ENCODE measurements at regions not wholly inside any gene's neighbourhood (a gene's known extent, or its start where the extent isn't known, plus 50 kb on each side); places are given as distances from the start of the nearest gene placed in this dataset.
"Not testable (repeated sequence)": the region's sequence is repeated elsewhere in the genome, so short reads cannot be mapped to it uniquely, and the experiment has no call there.

GRCh38 chr3:144620236-144620635, 648.6 kb downstream of the DIPK2A start:
- not testable (repeated sequence) for H3K36me3 ChIP-seq (ENCODE audit: control insufficient read depth, insufficient read depth, low read length, severe bottlenecking); H3K4me3 ChIP-seq (ENCODE audit: low read length); H3K9me3 ChIP-seq (ENCODE audit: control insufficient read depth, low read length); DNase-seq (ENCODE audit: low read depth); H3K4me1 ChIP-seq (ENCODE audit: control insufficient read depth, insufficient read depth, low read length); H3K27me3 ChIP-seq (replicated peaks; ENCODE audit: control insufficient read depth, insufficient read depth, low read length); H3K9ac ChIP-seq (ENCODE audit: low read length)

- Histone ChIP-seq H3K9ac (ENCODE audit: low read length) (no peak overlapping the region), H3K4me1 (ENCODE audit: control insufficient read depth, insufficient read depth, low read length) (no peaks in the 10 kb centered on the region), H3K9me3 (ENCODE audit: control insufficient read depth, low read length) (no peaks in the 10 kb centered on the region), H3K4me3 (ENCODE audit: low read length) (no peak overlapping the region), H3K27me3 (replicated peaks; ENCODE audit: control insufficient read depth, insufficient read depth, low read length) (no peaks in the 10 kb centered on the region), H3K36me3 (ENCODE audit: control insufficient read depth, insufficient read depth, low read length, severe bottlenecking) (no peaks in the 10 kb centered on the region)
- no peak for DNase-seq (ENCODE audit: low read depth)
Measured at GRCh38 chr3:144622845-144623244, 651.2 kb downstream of the DIPK2A start.

- no peak overlapping the region for H3K4me3 ChIP-seq (ENCODE audit: low read length)
- no peak for DNase-seq (ENCODE audit: low read depth)
- no peak overlapping the region for H3K9ac ChIP-seq (ENCODE audit: low read length)
- no peaks in the 10 kb centered on the region for H3K9me3 ChIP-seq (ENCODE audit: control insufficient read depth, low read length)
- no peaks in the 10 kb centered on the region for H3K4me1 ChIP-seq (ENCODE audit: control insufficient read depth, insufficient read depth, low read length)
- no peaks in the 10 kb centered on the region for H3K27me3 ChIP-seq (replicated peaks; ENCODE audit: control insufficient read depth, insufficient read depth, low read length)
- H3K36me3 ChIP-seq (ENCODE audit: control insufficient read depth, insufficient read depth, low read length, severe bottlenecking): no peaks in the 10 kb centered on the region
Measured at GRCh38 chr3:144624656-144625055, 653.0 kb downstream of the DIPK2A start.

- Histone ChIP-seq H3K9me3 (ENCODE audit: control insufficient read depth, low read length) (no peaks in the 10 kb centered on the region), H3K9ac (ENCODE audit: low read length) (no peak overlapping the region), H3K4me1 (ENCODE audit: control insufficient read depth, insufficient read depth, low read length) (no peaks in the 10 kb centered on the region), H3K4me3 (ENCODE audit: low read length) (no peak overlapping the region), H3K36me3 (ENCODE audit: control insufficient read depth, insufficient read depth, low read length, severe bottlenecking) (no peaks in the 10 kb centered on the region), H3K27me3 (replicated peaks; ENCODE audit: control insufficient read depth, insufficient read depth, low read length) (no peaks in the 10 kb centered on the region)
- DNase-seq (ENCODE audit: low read depth): no peak
Measured at GRCh38 chr3:144626835-144627234, 655.2 kb downstream of the DIPK2A start.

GRCh38 chr3:144629381-144629780, 657.8 kb downstream of the DIPK2A start:
- Histone ChIP-seq H3K4me1 (ENCODE audit: control insufficient read depth, insufficient read depth, low read length) (no peaks in the 10 kb centered on the region), H3K9ac (ENCODE audit: low read length) (no peak overlapping the region), H3K36me3 (ENCODE audit: control insufficient read depth, insufficient read depth, low read length, severe bottlenecking) (no peaks in the 10 kb centered on the region), H3K4me3 (ENCODE audit: low read length) (no peak overlapping the region), H3K9me3 (ENCODE audit: control insufficient read depth, low read length) (no peaks in the 10 kb centered on the region), H3K27me3 (replicated peaks; ENCODE audit: control insufficient read depth, insufficient read depth, low read length) (no peaks in the 10 kb centered on the region)
- DNase-seq (ENCODE audit: low read depth): no peak

- H3K4me1 ChIP-seq (ENCODE audit: control insufficient read depth, insufficient read depth, low read length): no peaks in the 10 kb centered on the region
- no peaks in the 10 kb centered on the region for H3K9me3 ChIP-seq (ENCODE audit: control insufficient read depth, low read length)
- no peaks in the 10 kb centered on the region for H3K36me3 ChIP-seq (ENCODE audit: control insufficient read depth, insufficient read depth, low read length, severe bottlenecking)
- H3K9ac ChIP-seq (ENCODE audit: low read length): no peak overlapping the region
- H3K4me3 ChIP-seq (ENCODE audit: low read length): no peak overlapping the region
- DNase-seq (ENCODE audit: low read depth): peak; percentile 10
- no peaks in the 10 kb centered on the region for H3K27me3 ChIP-seq (replicated peaks; ENCODE audit: control insufficient read depth, insufficient read depth, low read length)
Measured at GRCh38 chr3:144636833-144637232, 665.2 kb downstream of the DIPK2A start.

GRCh38 chr3:144638009-144638408, 666.4 kb downstream of the DIPK2A start:
- H3K4me1 ChIP-seq (ENCODE audit: control insufficient read depth, insufficient read depth, low read length): no peaks in the 10 kb centered on the region
- H3K36me3 ChIP-seq (ENCODE audit: control insufficient read depth, insufficient read depth, low read length, severe bottlenecking): no peaks in the 10 kb centered on the region
- no peak overlapping the region for H3K4me3 ChIP-seq (ENCODE audit: low read length)
- no peaks in the 10 kb centered on the region for H3K9me3 ChIP-seq (ENCODE audit: control insufficient read depth, low read length)
- DNase-seq (ENCODE audit: low read depth): no peak
- no peak overlapping the region for H3K9ac ChIP-seq (ENCODE audit: low read length)
- no peaks in the 10 kb centered on the region for H3K27me3 ChIP-seq (replicated peaks; ENCODE audit: control insufficient read depth, insufficient read depth, low read length)

GRCh38 chr3:144643771-144644198, 672.2 kb downstream of the DIPK2A start:
- H3K4me1 ChIP-seq (ENCODE audit: control insufficient read depth, insufficient read depth, low read length): peaks cover 5% of the 10 kb centered on the region
- peak; percentile 4 for DNase-seq (ENCODE audit: low read depth)
- H3K9me3 ChIP-seq (ENCODE audit: control insufficient read depth, low read length): no peaks in the 10 kb centered on the region
- H3K27me3 ChIP-seq (replicated peaks; ENCODE audit: control insufficient read depth, insufficient read depth, low read length): no peaks in the 10 kb centered on the region
- H3K4me3 ChIP-seq (ENCODE audit: low read length): no peak overlapping the region
- no peak overlapping the region for H3K9ac ChIP-seq (ENCODE audit: low read length)
- H3K36me3 ChIP-seq (ENCODE audit: control insufficient read depth, insufficient read depth, low read length, severe bottlenecking): no peaks in the 10 kb centered on the region

- H3K9me3 ChIP-seq (ENCODE audit: control insufficient read depth, low read length): no peaks in the 10 kb centered on the region
- no peaks in the 10 kb centered on the region for H3K27me3 ChIP-seq (replicated peaks; ENCODE audit: control insufficient read depth, insufficient read depth, low read length)
- no peak overlapping the region for H3K9ac ChIP-seq (ENCODE audit: low read length)
- peaks cover 5% of the 10 kb centered on the region for H3K4me1 ChIP-seq (ENCODE audit: control insufficient read depth, insufficient read depth, low read length)
- no peak for DNase-seq (ENCODE audit: low read depth)
- no peaks in the 10 kb centered on the region for H3K36me3 ChIP-seq (ENCODE audit: control insufficient read depth, insufficient read depth, low read length, severe bottlenecking)
- H3K4me3 ChIP-seq (ENCODE audit: low read length): no peak overlapping the region
Measured at GRCh38 chr3:144645300-144645699, 673.7 kb downstream of the DIPK2A start.

GRCh38 chr3:144650380-144650779, 678.8 kb downstream of the DIPK2A start:
- Histone ChIP-seq H3K9me3 (ENCODE audit: control insufficient read depth, low read length) (no peaks in the 10 kb centered on the region), H3K9ac (ENCODE audit: low read length) (no peak overlapping the region), H3K4me3 (ENCODE audit: low read length) (no peak overlapping the region), H3K4me1 (ENCODE audit: control insufficient read depth, insufficient read depth, low read length) (peaks cover 10% of the 10 kb centered on the region), H3K36me3 (ENCODE audit: control insufficient read depth, insufficient read depth, low read length, severe bottlenecking) (no peaks in the 10 kb centered on the region), H3K27me3 (replicated peaks; ENCODE audit: control insufficient read depth, insufficient read depth, low read length) (no peaks in the 10 kb centered on the region)
- DNase-seq (ENCODE audit: low read depth): no peak

- peaks cover 10% of the 10 kb centered on the region for H3K4me1 ChIP-seq (ENCODE audit: control insufficient read depth, insufficient read depth, low read length)
- no peaks in the 10 kb centered on the region for H3K27me3 ChIP-seq (replicated peaks; ENCODE audit: control insufficient read depth, insufficient read depth, low read length)
- H3K9ac ChIP-seq (ENCODE audit: low read length): no peak overlapping the region
- H3K36me3 ChIP-seq (ENCODE audit: control insufficient read depth, insufficient read depth, low read length, severe bottlenecking): no peaks in the 10 kb centered on the region
- no peaks in the 10 kb centered on the region for H3K9me3 ChIP-seq (ENCODE audit: control insufficient read depth, low read length)
- H3K4me3 ChIP-seq (ENCODE audit: low read length): no peak overlapping the region
- DNase-seq (ENCODE audit: low read depth): peak; percentile 96
Measured at GRCh38 chr3:144652573-144652972, 681.0 kb downstream of the DIPK2A start.

GRCh38 chr3:144655423-144655822, 683.8 kb downstream of the DIPK2A start:
- no peaks in the 10 kb centered on the region for H3K9me3 ChIP-seq (ENCODE audit: control insufficient read depth, low read length)
- peaks cover 10% of the 10 kb centered on the region for H3K4me1 ChIP-seq (ENCODE audit: control insufficient read depth, insufficient read depth, low read length)
- H3K36me3 ChIP-seq (ENCODE audit: control insufficient read depth, insufficient read depth, low read length, severe bottlenecking): no peaks in the 10 kb centered on the region
- DNase-seq (ENCODE audit: low read depth): peak; percentile 37
- H3K9ac ChIP-seq (ENCODE audit: low read length): no peak overlapping the region
- H3K27me3 ChIP-seq (replicated peaks; ENCODE audit: control insufficient read depth, insufficient read depth, low read length): no peaks in the 10 kb centered on the region
- H3K4me3 ChIP-seq (ENCODE audit: low read length): no peak overlapping the region
